WI38 (cell line): ENCODE measurements at regions not wholly inside any gene's neighbourhood (a gene's known extent, or its start where the extent isn't known, plus 50 kb on each side); places are given as distances from the start of the nearest gene placed in this dataset.

Experiments used
- H3K4me3 ChIP-seq: 2 replicates; pipeline ENCODE4 v1.5.1; 2011; ENCODE audit warnings: low read depth, mild to moderate bottlenecking, control low read depth, low read length
- TF ChIP-seq, protein P1 (sequence below): IDR thresholded peaks from 2 replicates; pipeline ENCODE4 v1.5.1; 2012; ENCODE audit warnings: low read depth, mild to moderate bottlenecking, control low read depth, low read length

DNA sequence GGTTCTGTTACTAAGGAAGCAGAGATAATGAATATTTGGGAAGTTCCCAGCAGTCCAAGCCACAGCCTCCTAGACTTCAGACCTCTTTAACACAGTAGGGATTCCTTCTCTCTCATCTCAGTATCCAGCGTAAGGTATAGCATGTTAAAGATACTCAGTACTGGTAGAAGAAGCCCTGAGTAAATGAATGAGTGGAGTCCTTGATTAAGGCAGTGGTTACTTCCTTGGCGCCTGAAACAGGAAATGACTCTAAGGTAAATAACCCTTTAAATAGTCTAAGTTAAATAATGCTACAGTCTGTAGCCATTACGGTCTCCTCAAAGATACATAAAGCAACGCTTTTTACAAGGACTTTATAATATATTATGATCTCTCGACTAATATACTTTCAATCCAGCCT, 650.8 kb upstream of the MIR17HG start:
- TF ChIP-seq, protein P1, sequence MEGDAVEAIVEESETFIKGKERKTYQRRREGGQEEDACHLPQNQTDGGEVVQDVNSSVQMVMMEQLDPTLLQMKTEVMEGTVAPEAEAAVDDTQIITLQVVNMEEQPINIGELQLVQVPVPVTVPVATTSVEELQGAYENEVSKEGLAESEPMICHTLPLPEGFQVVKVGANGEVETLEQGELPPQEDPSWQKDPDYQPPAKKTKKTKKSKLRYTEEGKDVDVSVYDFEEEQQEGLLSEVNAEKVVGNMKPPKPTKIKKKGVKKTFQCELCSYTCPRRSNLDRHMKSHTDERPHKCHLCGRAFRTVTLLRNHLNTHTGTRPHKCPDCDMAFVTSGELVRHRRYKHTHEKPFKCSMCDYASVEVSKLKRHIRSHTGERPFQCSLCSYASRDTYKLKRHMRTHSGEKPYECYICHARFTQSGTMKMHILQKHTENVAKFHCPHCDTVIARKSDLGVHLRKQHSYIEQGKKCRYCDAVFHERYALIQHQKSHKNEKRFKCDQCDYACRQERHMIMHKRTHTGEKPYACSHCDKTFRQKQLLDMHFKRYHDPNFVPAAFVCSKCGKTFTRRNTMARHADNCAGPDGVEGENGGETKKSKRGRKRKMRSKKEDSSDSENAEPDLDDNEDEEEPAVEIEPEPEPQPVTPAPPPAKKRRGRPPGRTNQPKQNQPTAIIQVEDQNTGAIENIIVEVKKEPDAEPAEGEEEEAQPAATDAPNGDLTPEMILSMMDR: no peak
- H3K4me3 ChIP-seq: no peak overlapping the region

DNA sequence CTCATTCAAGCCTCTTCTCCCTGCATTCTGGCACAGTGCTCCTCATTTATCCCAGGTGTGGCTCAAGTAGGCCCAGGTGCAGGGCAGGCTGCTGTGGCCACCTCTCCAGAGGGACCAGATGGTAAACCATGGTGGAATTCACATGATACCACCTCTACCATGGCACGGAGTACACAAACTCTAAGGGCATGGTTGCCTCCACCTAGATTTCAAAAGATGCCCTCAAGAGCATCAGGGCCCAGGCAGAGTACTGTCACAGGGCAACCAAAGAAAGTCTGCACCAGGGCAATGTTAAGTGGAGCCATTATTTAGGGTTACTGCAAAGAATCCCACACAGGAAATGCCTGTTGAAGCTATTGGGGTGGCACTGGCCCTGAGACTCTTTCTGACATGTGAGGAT, 647.1 kb upstream of the MIR17HG start:
- TF ChIP-seq, protein P1: no peak
- no peak overlapping the region for H3K4me3 ChIP-seq

DNA sequence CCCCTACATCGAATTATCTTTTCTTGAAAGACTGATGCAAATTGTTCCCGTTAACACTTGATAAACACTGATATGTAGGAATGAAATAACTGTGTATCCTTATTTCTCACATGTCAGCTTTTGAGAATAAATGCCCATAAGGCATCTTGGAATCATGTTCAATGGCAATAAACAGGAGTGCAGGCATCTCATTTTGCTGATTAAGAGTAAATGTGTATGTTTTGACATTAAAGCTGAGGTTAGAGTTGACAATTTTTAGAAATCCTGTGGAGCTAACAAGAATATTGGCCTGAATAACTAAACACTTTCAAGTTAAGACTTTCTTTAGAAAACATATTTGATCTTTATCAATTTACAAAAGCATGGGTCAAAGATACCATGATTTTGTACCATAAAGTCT, 646.2 kb upstream of the MIR17HG start:
- TF ChIP-seq, protein P1: no peak
- H3K4me3 ChIP-seq: no peak overlapping the region

DNA sequence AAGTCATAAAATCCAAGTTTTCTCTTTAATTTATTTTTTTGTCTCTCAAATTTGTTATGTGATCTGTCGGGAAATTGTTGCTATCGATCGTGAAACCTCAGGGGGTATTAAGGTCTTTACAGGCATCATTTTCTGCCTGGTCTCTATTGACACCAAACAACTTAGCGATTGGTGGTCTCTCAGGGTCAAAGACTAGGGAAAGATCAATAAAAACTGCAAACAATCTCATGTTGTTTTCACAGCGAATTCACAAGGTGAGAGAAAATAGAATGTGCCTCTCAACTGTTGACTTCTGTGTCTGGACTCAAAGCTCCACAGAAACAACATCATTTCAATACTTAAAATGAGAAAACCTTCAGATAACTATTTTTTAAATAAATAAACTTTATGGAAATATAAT, 645.4 kb upstream of the MIR17HG start:
- no peak overlapping the region for H3K4me3 ChIP-seq
- TF ChIP-seq, protein P1: no peak

DNA sequence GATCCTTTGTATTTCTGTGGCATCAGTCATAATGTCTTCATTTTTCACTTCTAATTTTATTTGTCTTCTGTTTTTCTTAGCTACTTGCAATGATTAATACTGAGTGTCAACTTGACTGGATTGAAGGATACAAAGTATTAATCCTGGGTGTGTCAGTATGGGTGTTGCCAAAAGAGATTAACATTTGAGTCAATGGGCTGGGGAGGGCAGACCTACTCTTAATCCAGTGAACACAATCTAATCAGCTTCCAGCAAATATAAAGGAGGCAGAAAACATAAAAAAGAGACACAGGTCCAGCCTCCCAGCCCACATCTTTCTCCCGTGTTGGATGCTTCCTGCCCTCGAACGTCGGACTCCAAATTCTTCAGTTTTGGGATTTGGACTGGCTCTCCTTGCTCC, 640.9 kb upstream of the MIR17HG start:
- TF ChIP-seq, protein P1: no peak
- H3K4me3 ChIP-seq: no peak overlapping the region

DNA sequence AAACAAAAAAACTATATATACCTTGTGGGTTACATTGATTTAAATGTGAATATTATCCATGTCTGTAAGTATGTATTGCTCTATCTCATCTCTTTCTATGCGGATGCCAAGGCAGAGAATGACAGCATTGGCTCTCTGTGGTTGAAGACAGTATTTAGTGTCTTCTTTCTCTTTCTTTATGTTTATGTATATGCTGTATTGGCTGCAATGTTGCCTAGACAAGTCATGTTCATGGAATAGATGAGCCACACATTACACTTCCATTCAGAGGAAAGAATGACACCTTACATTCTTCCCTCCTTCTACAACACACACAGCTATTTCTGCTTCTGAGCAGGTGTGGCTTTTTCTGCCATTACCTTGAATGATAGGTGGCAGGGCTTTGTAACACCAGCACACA, 639.4 kb upstream of the MIR17HG start:
- TF ChIP-seq, protein P1: no peak
- H3K4me3 ChIP-seq: no peak overlapping the region

DNA sequence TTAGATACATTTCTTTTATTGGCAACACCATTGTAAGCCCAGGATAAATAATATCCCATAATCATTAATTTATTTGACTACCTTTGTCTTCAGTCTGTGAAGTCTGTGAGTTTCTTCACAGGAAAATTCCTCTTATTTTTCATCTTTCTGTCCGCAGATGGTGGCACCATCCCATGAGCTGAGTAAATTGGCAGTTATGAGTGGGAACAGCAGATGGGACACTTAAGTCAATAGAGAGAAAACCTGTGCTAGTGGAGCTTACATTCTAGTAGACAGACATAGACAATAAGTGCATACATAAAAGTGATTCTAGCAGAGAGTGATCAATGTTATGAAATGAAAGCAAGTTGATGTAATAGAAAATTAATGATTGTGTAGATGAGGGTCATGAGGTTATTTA, 638.2 kb upstream of the MIR17HG start:
- no peak overlapping the region for H3K4me3 ChIP-seq
- TF ChIP-seq, protein P1: no peak
